CD14-positive monocyte (primary cell): ENCODE measurements at regions not wholly inside any gene's neighbourhood (a gene's known extent, or its start where the extent isn't known, plus 50 kb on each side); places are given as distances from the start of the nearest gene placed in this dataset.

Source experiments
- DNase-seq, 3 donors: peaks; one replicate each; pipeline ENCODE4 v3.0.0-alpha.2; 2011 to 2022
- H2AFZ ChIP-seq: 2 replicates; pipeline ENCODE4 v1.6.0; 2012; ENCODE audit warnings: mild to moderate bottlenecking, low read depth, low read length, inconsistent platforms; ENCODE audit not compliant: insufficient read depth, poor library complexity, severe bottlenecking
- H3K27ac ChIP-seq, 2 donors: 1 replicate in 1 of 2; 2 replicates in 1 of 2; pipeline ENCODE4 v1.5.1; 2012 to 2013; ENCODE audit warnings: low read length in 2 of 2, control low read depth in 1 of 2, inconsistent platforms in 1 of 2, low read depth in 1 of 2, mild to moderate bottlenecking in 1 of 2
- H3K27me3 ChIP-seq, 2 donors: one replicate each; pipeline versions ENCODE4 v1.6.0 to v1.6.1; 2011 to 2013; ENCODE audit warnings: low read length in 2 of 2; ENCODE audit not compliant: control insufficient read depth in 2 of 2, insufficient read depth in 2 of 2
- H3K36me3 ChIP-seq, 2 donors: replicated peaks in 1 of 2; 1 replicate in 1 of 2; 2 replicates in 1 of 2; pipeline versions ENCODE4 v1.5.1 to v1.6.1; 2012 to 2013; ENCODE audit warnings: low read length in 2 of 2, control low read depth in 1 of 2, inconsistent platforms in 1 of 2, mild to moderate bottlenecking in 1 of 2; ENCODE audit not compliant: insufficient read depth in 2 of 2, control insufficient read depth in 1 of 2
- H3K4me1 ChIP-seq, 2 donors: 1 replicate in 1 of 2; 2 replicates in 1 of 2; pipeline versions ENCODE4 v1.5.1 to v1.6.1; 2012 to 2013; ENCODE audit warnings: low read length in 2 of 2, control low read depth in 1 of 2, inconsistent platforms in 1 of 2, mild to moderate bottlenecking in 1 of 2, moderate library complexity in 1 of 2; ENCODE audit not compliant: insufficient read depth in 2 of 2, control insufficient read depth in 1 of 2
- H3K4me2 ChIP-seq: replicated peaks from 2 replicates; pipeline ENCODE3; 2012; ENCODE audit warnings: low read length, moderate library complexity, mild to moderate bottlenecking; ENCODE audit not compliant: poor library complexity, severe bottlenecking; ENCODE audit errors: extremely low read depth
- H3K4me3 ChIP-seq, 3 experiments: fragments of 200-600 bp in 1 of 3; sonication (generic) in 1 of 3; replicated peaks in 1 of 3; 1 replicate in 2 of 3; 2 replicates in 1 of 3; pipeline ENCODE4 v1.5.1; 2011 to 2013; ENCODE audit warnings: low read length in 3 of 3, mild to moderate bottlenecking in 3 of 3, control low read depth in 2 of 3, low read depth in 2 of 3, inconsistent platforms in 1 of 3, moderate library complexity in 1 of 3
- H3K79me2 ChIP-seq: 2 replicates; pipeline ENCODE4 v1.6.0; 2012; ENCODE audit warnings: mild to moderate bottlenecking, control low read depth, inconsistent platforms, low read length, moderate library complexity; ENCODE audit not compliant: insufficient read depth
- H3K9ac ChIP-seq: 2 replicates; pipeline ENCODE4 v1.6.0; 2017; ENCODE audit warnings: low read length, mild to moderate bottlenecking; ENCODE audit not compliant: insufficient read depth, poor library complexity, severe bottlenecking
- H3K9me3 ChIP-seq, 2 donors: replicated peaks in 1 of 2; 1 replicate in 1 of 2; 2 replicates in 1 of 2; pipeline versions ENCODE4 v1.5.1 to v1.6.1; 2012 to 2013; ENCODE audit warnings: low read length in 2 of 2, control low read depth in 1 of 2; ENCODE audit not compliant: control insufficient read depth in 1 of 2, insufficient read depth in 1 of 2
- H4K20me1 ChIP-seq: 2 replicates; pipeline ENCODE4 v1.6.0; 2012; ENCODE audit warnings: mild to moderate bottlenecking, low read length, control low read depth, moderate library complexity; ENCODE audit not compliant: insufficient read depth
- H3K27ac Mint-ChIP-seq, 7 donors: one replicate each; pipeline ENCODE4 v1.8.0; 2020; ENCODE audit warnings: mild to moderate bottlenecking in 7 of 7, mixed read lengths in 7 of 7, moderate library complexity in 6 of 7, inconsistent platforms in 2 of 7
- H3K27me3 Mint-ChIP-seq, 3 donors: one replicate each; pipeline ENCODE4 v1.8.0; 2021 to 2022; ENCODE audit warnings: low read depth in 3 of 3, mild to moderate bottlenecking in 3 of 3, mixed read lengths in 3 of 3, moderate library complexity in 3 of 3, inconsistent platforms in 1 of 3
- H3K36me3 Mint-ChIP-seq, 2 donors: one replicate each; pipeline ENCODE4 v1.8.0; 2020; ENCODE audit warnings: mixed read lengths in 2 of 2, inconsistent platforms in 1 of 2, mild to moderate bottlenecking in 1 of 2
- H3K4me1 Mint-ChIP-seq: one replicate; pipeline ENCODE4 v1.8.0; 2020; ENCODE audit warnings: mild to moderate bottlenecking, mixed read lengths
- H3K4me3 Mint-ChIP-seq, 2 donors: one replicate each; pipeline ENCODE4 v1.8.0; 2020; ENCODE audit warnings: mild to moderate bottlenecking in 2 of 2, mixed read lengths in 2 of 2, moderate library complexity in 1 of 2
- H3K9me3 Mint-ChIP-seq, 7 donors: one replicate each; pipeline ENCODE4 v1.8.0; 2020 to 2022; ENCODE audit warnings: mixed read lengths in 7 of 7, mild to moderate bottlenecking in 6 of 7, moderate library complexity in 6 of 7, inconsistent platforms in 2 of 7
- WGBS: methylation state at CpG from one replicate; pipeline ENCODE4 v1.1.5; 2013; ENCODE audit warnings: missing lambda C conversion rate; ENCODE audit not compliant: insufficient coverage; 5-methylcytosine and 5-hydroxymethylcytosine counted together
- intact Hi-C, 2 donors: fragments of 100-400 bp; cut with micrococcal nuclease; formaldehyde crosslinking; loops; one replicate each; pipeline versions ENCODE4 v1.15.0 to v1.15.1; 2023
- TF ChIP-seq, protein P1 (sequence below): fragments of 200-600 bp; IDR thresholded peaks from one replicate; pipeline ENCODE4 v1.8.0; 2022; ENCODE audit warnings: antibody characterized with exemption, mild to moderate bottlenecking

DNA sequence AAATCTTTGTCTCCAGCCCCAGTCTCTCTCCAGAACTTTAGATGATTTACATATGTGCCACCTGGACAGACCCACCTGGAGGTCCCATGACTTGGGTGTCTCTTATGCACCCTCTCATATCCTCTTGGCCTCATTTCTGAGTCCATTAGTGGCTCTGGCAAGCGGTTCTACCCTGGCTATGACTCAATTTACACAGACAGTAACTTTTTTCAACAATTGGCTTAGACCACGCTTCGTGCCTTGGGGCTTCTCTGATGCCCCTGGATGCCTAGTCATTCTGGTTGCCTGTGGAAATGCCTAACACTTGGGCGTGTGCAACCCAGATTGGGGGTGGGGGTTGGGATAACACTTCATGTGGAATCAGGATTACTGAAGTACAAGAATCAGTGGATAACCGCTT, 57.1 kb upstream of the GADD45A start:
- H2AFZ ChIP-seq = no peak overlapping the region
- H3K4me2 ChIP-seq = no peak overlapping the region
- no peak overlapping the region for H3K4me3 ChIP-seq
- H3K4me1 Mint-ChIP-seq = no peaks in the 10 kb centered on the region
- no peaks in the 10 kb centered on the region for H3K36me3 ChIP-seq
- no peaks in the 10 kb centered on the region for H3K9me3 ChIP-seq
- TF ChIP-seq, protein P1, sequence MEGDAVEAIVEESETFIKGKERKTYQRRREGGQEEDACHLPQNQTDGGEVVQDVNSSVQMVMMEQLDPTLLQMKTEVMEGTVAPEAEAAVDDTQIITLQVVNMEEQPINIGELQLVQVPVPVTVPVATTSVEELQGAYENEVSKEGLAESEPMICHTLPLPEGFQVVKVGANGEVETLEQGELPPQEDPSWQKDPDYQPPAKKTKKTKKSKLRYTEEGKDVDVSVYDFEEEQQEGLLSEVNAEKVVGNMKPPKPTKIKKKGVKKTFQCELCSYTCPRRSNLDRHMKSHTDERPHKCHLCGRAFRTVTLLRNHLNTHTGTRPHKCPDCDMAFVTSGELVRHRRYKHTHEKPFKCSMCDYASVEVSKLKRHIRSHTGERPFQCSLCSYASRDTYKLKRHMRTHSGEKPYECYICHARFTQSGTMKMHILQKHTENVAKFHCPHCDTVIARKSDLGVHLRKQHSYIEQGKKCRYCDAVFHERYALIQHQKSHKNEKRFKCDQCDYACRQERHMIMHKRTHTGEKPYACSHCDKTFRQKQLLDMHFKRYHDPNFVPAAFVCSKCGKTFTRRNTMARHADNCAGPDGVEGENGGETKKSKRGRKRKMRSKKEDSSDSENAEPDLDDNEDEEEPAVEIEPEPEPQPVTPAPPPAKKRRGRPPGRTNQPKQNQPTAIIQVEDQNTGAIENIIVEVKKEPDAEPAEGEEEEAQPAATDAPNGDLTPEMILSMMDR = no peak
- no peaks in the 10 kb centered on the region for H3K27me3 ChIP-seq
- H3K27me3 Mint-ChIP-seq = peaks cover 0 to 4% (median 2%) of the 10 kb centered on the region in 3 donors
- H3K79me2 ChIP-seq = no peaks in the 10 kb centered on the region
- WGBS = 95% methylated on average over 4 of the region's 5 CpGs
- H3K36me3 Mint-ChIP-seq = no peaks in the 10 kb centered on the region
- H3K27ac ChIP-seq = no peak overlapping the region
- H3K4me1 ChIP-seq = no peaks in the 10 kb centered on the region
- peaks cover 0 to 5% (median 2%) of the 10 kb centered on the region in 7 donors for H3K9me3 Mint-ChIP-seq
- H4K20me1 ChIP-seq = no peaks in the 10 kb centered on the region
- DNase-seq = no peak
- no peak overlapping the region for H3K4me3 Mint-ChIP-seq
- no peak overlapping the region for H3K9ac ChIP-seq
- no peak overlapping the region for H3K27ac Mint-ChIP-seq
- intact Hi-C loops = no loop called here

DNA sequence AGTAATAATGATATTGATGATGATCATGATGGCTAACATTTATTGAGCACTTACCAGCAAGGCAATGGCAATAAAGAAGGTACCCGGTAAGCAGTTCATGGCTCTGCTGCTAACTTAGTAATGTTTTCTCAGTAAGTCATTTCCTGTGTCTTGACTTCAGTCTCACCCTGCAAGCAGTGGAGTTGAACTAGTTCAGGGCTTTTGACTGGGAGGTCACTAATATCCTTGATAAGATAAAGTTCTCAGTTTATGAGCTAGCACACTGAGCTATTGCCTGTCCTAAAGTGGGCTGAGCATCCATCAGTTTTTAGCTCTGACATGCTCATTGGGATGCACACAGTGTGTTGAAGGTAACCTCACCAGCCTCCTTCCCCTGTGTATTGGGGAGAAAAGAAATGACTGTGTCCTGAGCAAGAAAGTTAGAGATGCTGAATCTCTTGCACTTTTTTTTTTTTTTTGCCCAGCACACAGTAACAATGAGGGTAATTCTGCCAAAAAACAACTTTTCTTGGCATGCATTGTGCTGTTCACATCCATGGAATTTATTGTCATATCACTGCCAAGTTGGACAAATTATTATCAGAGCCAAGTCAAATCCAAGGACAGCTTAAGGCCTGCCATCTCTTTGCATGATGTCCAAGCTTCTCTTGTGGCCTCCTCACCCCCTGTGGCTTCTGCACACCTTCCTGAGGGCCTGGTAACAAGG, 55.5 kb upstream of the GADD45A start:
- H3K9ac ChIP-seq = no peak overlapping the region
- no peaks in the 10 kb centered on the region for H3K27me3 ChIP-seq
- H4K20me1 ChIP-seq = no peaks in the 10 kb centered on the region
- peaks cover 0 to 4% (median 2%) of the 10 kb centered on the region in 3 donors for H3K27me3 Mint-ChIP-seq
- H3K9me3 ChIP-seq = no peaks in the 10 kb centered on the region
- H3K79me2 ChIP-seq = no peaks in the 10 kb centered on the region
- H3K36me3 Mint-ChIP-seq = no peaks in the 10 kb centered on the region
- TF ChIP-seq, protein P1 = no peak
- WGBS = 100% methylated on average over 1 of the region's 1 CpG
- intact Hi-C loops = loop anchor here in 1 of 2 donors (5.0 kb wide), 1 partner anchor 43 kb away; no protein-coding TSS in a partner anchor
- no peak overlapping the region for H2AFZ ChIP-seq
- H3K4me3 ChIP-seq = no peak overlapping the region
- no peak overlapping the region for H3K27ac ChIP-seq
- H3K27ac Mint-ChIP-seq = no peak overlapping the region
- DNase-seq = no peak
- no peak overlapping the region for H3K4me2 ChIP-seq
- H3K4me1 ChIP-seq = peaks cover 3% of the 10 kb centered on the region in 2 donors
- H3K4me3 Mint-ChIP-seq = no peak overlapping the region
- H3K4me1 Mint-ChIP-seq = peaks cover 3% of the 10 kb centered on the region
- H3K9me3 Mint-ChIP-seq = peaks cover 0 to 5% (median 2%) of the 10 kb centered on the region in 7 donors
- H3K36me3 ChIP-seq = no peaks in the 10 kb centered on the region
